IMR-90 (cell line): ENCODE measurements at regions not wholly inside any gene's neighbourhood (a gene's known extent, or its start where the extent isn't known, plus 50 kb on each side); places are given as distances from the start of the nearest gene placed in this dataset.

Experiments
- ATAC-seq: fragments of 200-7000 bp; cut with Tn5 transposase; 2 replicates; pipeline ENCODE4 v1.9.1; 2020; ENCODE audit warnings: low read depth, mild to moderate bottlenecking, moderate library complexity
- BruUV-seq: library from RNA; stranded (reverse); fragments of 400-500 nt; replicated peaks from 2 replicates; lab custom pipeline; 2021; lab: Mats Ljungman, UMichigan
- CTCF ChIA-PET: fragments of 300-600 bp; formaldehyde crosslinking; extraction: SDS; loops from one replicate; lab custom pipeline; 2021; ENCODE audit warnings: antibody characterized with exemption; lab: Yijun Ruan, JAX
- POLR2A ChIA-PET: fragments of 300-600 bp; sonication (Branson Sonifier 250); formaldehyde crosslinking; loops from one replicate; lab custom pipeline; 2022; ENCODE audit warnings: antibody characterized with exemption; ENCODE audit not compliant: unreplicated experiment; lab: Charles Lee
- DNase-seq: peaks from one replicate; pipeline ENCODE4 v3.0.0; 2013
- H2AFZ ChIP-seq: replicated peaks from 2 replicates; pipeline ENCODE3; 2013; ENCODE audit warnings: low read length, mild to moderate bottlenecking; ENCODE audit not compliant: poor library complexity
- H2AK5ac ChIP-seq: 2 replicates; pipeline ENCODE4 v1.6.1; 2013; ENCODE audit warnings: low read depth, low read length, inconsistent platforms
- H2AK9ac ChIP-seq: replicated peaks from 2 replicates; pipeline ENCODE3; 2013; ENCODE audit warnings: mild to moderate bottlenecking, low read depth, low read length, moderate library complexity; ENCODE audit not compliant: poor library complexity
- H2BK120ac ChIP-seq: 2 replicates; pipeline ENCODE4 v1.6.1; 2013; ENCODE audit warnings: low read depth, low read length, inconsistent platforms
- H2BK15ac ChIP-seq: 3 replicates; pipeline ENCODE4 v1.6.1; 2013; ENCODE audit warnings: low read depth, low read length, inconsistent platforms
- H2BK20ac ChIP-seq: 2 replicates; pipeline ENCODE4 v1.6.1; 2013; ENCODE audit warnings: low read depth, mild to moderate bottlenecking, inconsistent platforms, low read length, moderate library complexity
- H2BK5ac ChIP-seq: 2 replicates; pipeline ENCODE4 v1.6.1; 2013; ENCODE audit warnings: mild to moderate bottlenecking, low read depth, low read length, inconsistent platforms; ENCODE audit not compliant: poor library complexity, severe bottlenecking
- H3K14ac ChIP-seq: replicated peaks from 2 replicates; pipeline ENCODE4 v1.6.1; 2013; ENCODE audit warnings: low read depth, low read length, inconsistent platforms
- H3K18ac ChIP-seq: 2 replicates; pipeline ENCODE4 v1.6.1; 2013; ENCODE audit warnings: low read depth, low read length, control low read depth
- H3K23ac ChIP-seq: 2 replicates; pipeline ENCODE4 v1.6.1; 2013; ENCODE audit warnings: low read depth, low read length, inconsistent platforms
- H3K27ac ChIP-seq: 2 replicates; pipeline ENCODE4 v1.5.1; 2013; ENCODE audit warnings: mild to moderate bottlenecking, control low read depth, low read length; ENCODE audit not compliant: insufficient read depth
- H3K27me3 ChIP-seq: 2 replicates; pipeline ENCODE4 v1.6.1; 2013; ENCODE audit warnings: low read length; ENCODE audit not compliant: control insufficient read depth, insufficient read depth
- H3K36me3 ChIP-seq: 2 replicates; pipeline ENCODE4 v1.6.1; 2013; ENCODE audit warnings: low read length, mixed read lengths; ENCODE audit not compliant: control insufficient read depth, insufficient read depth
- H3K4ac ChIP-seq: 2 replicates; pipeline ENCODE4 v1.6.1; 2013; ENCODE audit warnings: low read depth, low read length, inconsistent platforms
- H3K4me1 ChIP-seq: 2 replicates; pipeline ENCODE4 v1.6.1; 2013; ENCODE audit warnings: low read length, mixed read lengths; ENCODE audit not compliant: control insufficient read depth, insufficient read depth
- H3K4me2 ChIP-seq: 2 replicates; pipeline ENCODE4 v1.6.1; 2013; ENCODE audit warnings: low read depth, mild to moderate bottlenecking, control low read depth, low read length, moderate library complexity
- H3K4me3 ChIP-seq: 2 replicates; pipeline ENCODE4 v1.5.1; 2013; ENCODE audit warnings: low read depth, mild to moderate bottlenecking, control low read depth, low read length, moderate library complexity; ENCODE audit not compliant: insufficient read depth
- H3K56ac ChIP-seq: 2 replicates; pipeline ENCODE4 v1.6.1; 2013; ENCODE audit warnings: low read length, inconsistent platforms; ENCODE audit not compliant: insufficient read depth; ENCODE audit errors: extremely low read depth
- H3K79me1 ChIP-seq, 2 experiments: 2 replicates each; pipeline ENCODE4 v1.6.1; 2013; ENCODE audit warnings: low read length in 2 of 2, inconsistent platforms in 1 of 2, low read depth in 1 of 2
- H3K9ac ChIP-seq: 2 replicates; pipeline ENCODE4 v1.6.1; 2013; ENCODE audit warnings: low read depth, low read length, control low read depth
- H3K9me1 ChIP-seq: 2 replicates; pipeline ENCODE4 v1.6.1; 2013; ENCODE audit warnings: low read length, inconsistent platforms; ENCODE audit not compliant: insufficient read depth
- H3K9me3 ChIP-seq: 2 replicates; pipeline ENCODE4 v1.6.1; 2013; ENCODE audit warnings: low read length; ENCODE audit not compliant: control insufficient read depth, insufficient read depth
- H4K20me1 ChIP-seq: 2 replicates; pipeline ENCODE4 v1.6.1; 2013; ENCODE audit warnings: low read length, inconsistent platforms; ENCODE audit not compliant: insufficient read depth
- H4K5ac ChIP-seq: 2 replicates; pipeline ENCODE4 v1.6.1; 2013; ENCODE audit warnings: mild to moderate bottlenecking, low read depth, low read length, control low read depth
- H4K8ac ChIP-seq, 2 experiments: 2 replicates each; pipeline ENCODE4 v1.6.1; 2013; ENCODE audit warnings: low read depth in 2 of 2, low read length in 2 of 2, control low read depth in 1 of 2, inconsistent platforms in 1 of 2
- H4K91ac ChIP-seq: 2 replicates; pipeline ENCODE4 v1.6.1; 2013; ENCODE audit warnings: low read depth, low read length, inconsistent platforms; ENCODE audit not compliant: insufficient read depth
- BHLHE40 ChIP-seq: fragments of 150-350 bp; IDR thresholded peaks from 2 replicates; pipeline ENCODE4 v1.6.1; 2016; ENCODE audit warnings: mild to moderate bottlenecking, low read depth, low read length
- CEBPB ChIP-seq: IDR thresholded peaks from 2 replicates; pipeline ENCODE4 v1.6.1; 2012; ENCODE audit warnings: low read depth, low read length, improper control_type of control experiment
- CHD1 ChIP-seq: IDR thresholded peaks from 2 replicates; pipeline ENCODE4 v1.6.1; 2012; ENCODE audit warnings: low read depth, low read length, improper control_type of control experiment
- CTCF ChIP-seq: conservative IDR thresholded peaks from 2 replicates; pipeline ENCODE4 v1.5.1; 2012; ENCODE audit warnings: mild to moderate bottlenecking, low read depth, low read length, improper control_type of control experiment
- ELK1 ChIP-seq: fragments of 150-350 bp; IDR thresholded peaks from 2 replicates; pipeline ENCODE4 v1.6.1; 2016; ENCODE audit warnings: low read depth, mild to moderate bottlenecking, low read length, moderate library complexity, borderline replicate concordance
- FOS ChIP-seq: fragments of 150-350 bp; IDR thresholded peaks from 2 replicates; pipeline ENCODE4 v1.6.1; 2016; ENCODE audit warnings: low read depth, low read length
- MAFK ChIP-seq: IDR thresholded peaks from 2 replicates; pipeline ENCODE4 v1.6.1; 2012; ENCODE audit warnings: low read depth, low read length, improper control_type of control experiment
- MAZ ChIP-seq: IDR thresholded peaks from 2 replicates; pipeline ENCODE4 v1.6.1; 2012; ENCODE audit warnings: low read depth, mild to moderate bottlenecking, low read length, improper control_type of control experiment, moderate library complexity, borderline replicate concordance
- MXI1 ChIP-seq: IDR thresholded peaks from 2 replicates; pipeline ENCODE4 v1.6.1; 2012; ENCODE audit warnings: low read depth, mild to moderate bottlenecking, low read length, moderate library complexity, borderline replicate concordance
- NFE2L2 ChIP-seq: fragments of 150-350 bp; IDR thresholded peaks from 2 replicates; pipeline ENCODE4 v1.6.1; 2016; ENCODE audit warnings: low read depth, mild to moderate bottlenecking, low read length
- POLR2A ChIP-seq: IDR thresholded peaks from 2 replicates; pipeline ENCODE4 v1.6.1; 2012; ENCODE audit warnings: mild to moderate bottlenecking, low read depth, low read length
- RAD21 ChIP-seq: IDR thresholded peaks from 2 replicates; pipeline ENCODE4 v1.6.1; 2012; ENCODE audit warnings: low read length, improper control_type of control experiment
- RCOR1 ChIP-seq: IDR thresholded peaks from 2 replicates; pipeline ENCODE4 v1.6.1; 2012; ENCODE audit warnings: mild to moderate bottlenecking, low read length, improper control_type of control experiment; ENCODE audit not compliant: insufficient replicate concordance
- RFX5 ChIP-seq: IDR thresholded peaks from 2 replicates; pipeline ENCODE4 v1.8.0; 2012; ENCODE audit warnings: low read depth, mild to moderate bottlenecking, low read length, moderate library complexity
- SMC3 ChIP-seq: fragments of 150-350 bp; IDR thresholded peaks from 2 replicates; pipeline ENCODE4 v1.6.1; 2016; ENCODE audit warnings: low read depth, mild to moderate bottlenecking, antibody characterized with exemption, low read length, moderate library complexity
- USF2 ChIP-seq: fragments of 150-350 bp; IDR thresholded peaks from 2 replicates; pipeline ENCODE4 v1.6.1; 2017; ENCODE audit warnings: mild to moderate bottlenecking, antibody characterized with exemption, low read length, low read depth
- WGBS, 2 experiments: methylation state at CpG; one replicate each; pipeline versions ENCODE4 v1.1.5 to v1.1.7; 2013; ENCODE audit warnings: missing lambda C conversion rate in 2 of 2; ENCODE audit not compliant: insufficient read length in 1 of 2; ENCODE audit errors: extremely low coverage in 2 of 2; 5-methylcytosine and 5-hydroxymethylcytosine counted together
- dilution Hi-C: fragments of 300-500 bp; cut with HindIII; formaldehyde crosslinking; loops from one replicate; pipeline ENCODE4 v1.14.3; 2018; ENCODE audit warnings: low sequenced_read_pairs; ENCODE audit not compliant: unreplicated experiment
- in situ Hi-C: fragments of 300-500 bp; cut with MboI; formaldehyde crosslinking; loops from 3 replicates; pipeline ENCODE4 v1.14.3; 2019; ENCODE audit warnings: low sequenced_read_pairs, inconsistent platforms, mixed read lengths
- intact Hi-C: fragments of 100-400 bp; cut with micrococcal nuclease; formaldehyde crosslinking; loops from 2 replicates; pipeline ENCODE4 v1.10.0; 2022

GRCh38 chr6:6886171-6886885 lies 221.4 kb upstream of the RREB1 start:
- no peak overlapping the region for H3K27ac ChIP-seq
- no peak overlapping the region for H3K9ac ChIP-seq
- H3K27me3 ChIP-seq: no peaks in the 10 kb centered on the region
- no peak overlapping the region for H4K91ac ChIP-seq
- TF ChIP-seq RCOR1 (no peak), RAD21 (no peak), MAZ (no peak), CEBPB (no peak), ELK1 (no peak), MAFK (no peak), MXI1 (no peak), FOS (no peak), BHLHE40 (no peak), CHD1 (no peak), NFE2L2 (no peak), RFX5 (no peak), USF2 (no peak), POLR2A (no peak), CTCF (no peak), SMC3 (no peak)
- H3K23ac ChIP-seq: no peak overlapping the region
- DNase-seq (no peak), ATAC-seq (no peak)
- H3K36me3 ChIP-seq: no peaks in the 10 kb centered on the region
- dilution Hi-C loops: no loop called here
- CTCF ChIA-PET: interaction anchor here (0.6 kb wide), 1 partner anchor 43 kb away, joined by 4 read pairs; no protein-coding TSS in a partner anchor
- no TSS peak for BruUV-seq
- H2BK20ac ChIP-seq: no peak overlapping the region
- POLR2A ChIA-PET: no interaction called here
- H2BK5ac ChIP-seq: no peak overlapping the region
- H3K56ac ChIP-seq: no peak overlapping the region
- no peaks in the 10 kb centered on the region; the same call in 1 of the 2 replicates for H3K9me1 ChIP-seq
- H3K4me3 ChIP-seq: no peak overlapping the region
- H2AK9ac ChIP-seq: no peak overlapping the region
- H4K5ac ChIP-seq: no peak overlapping the region
- no peak overlapping the region for H3K4ac ChIP-seq
- no peak overlapping the region for H2AK5ac ChIP-seq
- H2BK120ac ChIP-seq: no peak overlapping the region
- no peak overlapping the region for H2BK15ac ChIP-seq
- no peaks in the 10 kb centered on the region for H4K20me1 ChIP-seq
- intact Hi-C loops: no loop called here
- in situ Hi-C loops: no loop called here
- H3K4me2 ChIP-seq: no peak overlapping the region
- H3K79me1 ChIP-seq: no peaks in the 10 kb centered on the region
- H4K8ac ChIP-seq: no peak overlapping the region
- no peak overlapping the region for H3K14ac ChIP-seq
- peak overlapping the region; percentile 68 for H2AFZ ChIP-seq
- no peak overlapping the region for H3K18ac ChIP-seq
- H3K4me1 ChIP-seq: no peaks in the 10 kb centered on the region
- WGBS, 2 experiments: 70% methylated on average over 6 of the region's 13 CpGs; no CpG with 5 or more reads in 1 of the 2 experiments
- no peaks in the 10 kb centered on the region for H3K9me3 ChIP-seq
